ENCODE measurements at regions not wholly inside any gene's neighbourhood (a gene's known extent, or its start where the extent isn't known, plus 50 kb on each side); places are given as distances from the start of the nearest gene placed in this dataset.

- BruUV-seq (replicated peaks): no TSS peak
- Mint-ChIP-seq H3K36me3 (ENCODE audit: insufficient read depth, unreplicated experiment) (no peaks in the 10 kb centered on the region), H3K4me1 (ENCODE audit: insufficient read depth, unreplicated experiment) (no peaks in the 10 kb centered on the region), H3K27ac (ENCODE audit: low read depth, unreplicated experiment) (no peak overlapping the region), H3K9me3 (ENCODE audit: unreplicated experiment) (no peaks in the 10 kb centered on the region), H3K4me3 (ENCODE audit: unreplicated experiment) (no peak overlapping the region), H3K27me3 (ENCODE audit: insufficient read depth, unreplicated experiment) (no peaks in the 10 kb centered on the region)
- peak; percentile 53 for DNase-seq (ENCODE audit: unreplicated experiment)
- ChIA-PET POLR2A (no interaction called here), CTCF (interaction anchor here (0.6 to 1.8 kb wide), 10 partner anchors 9 to 951 kb away, joined by 3 to 7 read pairs (median 3); no protein-coding TSS in a partner anchor)
- intact Hi-C loops (cut with micrococcal nuclease): loop anchor here (5.0 to 10.0 kb wide), 2 partner anchors 101 to 948 kb away; no protein-coding TSS in a partner anchor
- TF ChIP-seq CTCF (IDR thresholded peaks at IDR 0.05; ENCODE audit: unreplicated experiment): peak; percentile 55
Measured at GRCh38 chr21:27802816-27803475, 836.1 kb upstream of the ADAMTS5 start.

- CTCF ChIA-PET: interaction anchor here (0.6 to 1.0 kb wide), 2 partner anchors 10 to 93 kb away, joined by 3 read pairs; no protein-coding TSS in a partner anchor
Measured at GRCh38 chr21:27799861-27800260, 833.0 kb upstream of the ADAMTS5 start.

GRCh38 chr21:27796106-27796505 lies 829.2 kb upstream of the ADAMTS5 start:
- intact Hi-C loops (cut with micrococcal nuclease): no loop called here
- H3K27ac Mint-ChIP-seq (ENCODE audit: low read depth, unreplicated experiment): no peak overlapping the region

More at GRCh38 chr21:27799861-27800260, 833.0 kb upstream of the ADAMTS5 start:
- intact Hi-C loops (cut with micrococcal nuclease): loop anchor here (5.0 to 10.0 kb wide), 2 partner anchors 98 to 945 kb away; no protein-coding TSS in a partner anchor
- no peaks in the 10 kb centered on the region for H3K9me3 Mint-ChIP-seq (ENCODE audit: unreplicated experiment)
- H3K4me1 Mint-ChIP-seq (ENCODE audit: insufficient read depth, unreplicated experiment): no peaks in the 10 kb centered on the region
- H3K27me3 Mint-ChIP-seq (ENCODE audit: insufficient read depth, unreplicated experiment): no peaks in the 10 kb centered on the region
- no peak overlapping the region for H3K4me3 Mint-ChIP-seq (ENCODE audit: unreplicated experiment)
- no peak for DNase-seq (ENCODE audit: unreplicated experiment)
- H3K27ac Mint-ChIP-seq (ENCODE audit: low read depth, unreplicated experiment): no peak overlapping the region
- POLR2A ChIA-PET: no interaction called here
- BruUV-seq (replicated peaks): no TSS peak
- TF ChIP-seq CTCF (IDR thresholded peaks at IDR 0.05; ENCODE audit: unreplicated experiment): no peak
- H3K36me3 Mint-ChIP-seq (ENCODE audit: insufficient read depth, unreplicated experiment): no peaks in the 10 kb centered on the region

More at GRCh38 chr21:27796106-27796505, 829.2 kb upstream of the ADAMTS5 start:
- DNase-seq (ENCODE audit: unreplicated experiment): no peak
- no peak for TF ChIP-seq CTCF (IDR thresholded peaks at IDR 0.05; ENCODE audit: unreplicated experiment)
- H3K27me3 Mint-ChIP-seq (ENCODE audit: insufficient read depth, unreplicated experiment): no peaks in the 10 kb centered on the region
- POLR2A ChIA-PET: no interaction called here
- H3K4me3 Mint-ChIP-seq (ENCODE audit: unreplicated experiment): no peak overlapping the region
- no peaks in the 10 kb centered on the region for H3K36me3 Mint-ChIP-seq (ENCODE audit: insufficient read depth, unreplicated experiment)
- no peaks in the 10 kb centered on the region for H3K4me1 Mint-ChIP-seq (ENCODE audit: insufficient read depth, unreplicated experiment)
- CTCF ChIA-PET: interaction anchor here (0.6 kb wide), 1 partner anchor 938 kb away, joined by 3 read pairs; no protein-coding TSS in a partner anchor
- BruUV-seq (replicated peaks): no TSS peak
- no peaks in the 10 kb centered on the region for H3K9me3 Mint-ChIP-seq (ENCODE audit: unreplicated experiment)

All from MCF 10A (cell line).